ENCODE measurements at regions not wholly inside any gene's neighbourhood (a gene's known extent, or its start where the extent isn't known, plus 50 kb on each side); places are given as distances from the start of the nearest gene placed in this dataset.

GRCh38 chr4:7141151-7141834 is 51.0 kb upstream of the SORCS2 start:
- intact Hi-C loops (cut with DNase I): no loop called here
- no peaks in the 10 kb centered on the region for H3K27me3 ChIP-seq
- H3K36me3 ChIP-seq: no peaks in the 10 kb centered on the region
- no peak overlapping the region for H3K4me3 ChIP-seq
- ATAC-seq (no peak), DNase-seq (no peak)
- H3K4me1 ChIP-seq: no peaks in the 10 kb centered on the region
- TF ChIP-seq CTCF (IDR thresholded peaks at IDR 0.05): no peak
- no peaks in the 10 kb centered on the region for H3K9me3 ChIP-seq
- no peak overlapping the region for H3K27ac ChIP-seq

GRCh38 chr4:7140692-7141069 is 51.7 kb upstream of the SORCS2 start:
- no peaks in the 10 kb centered on the region for H3K4me1 ChIP-seq

GRCh38 chr4:7140062-7140691 is 52.2 kb upstream of the SORCS2 start:
- no peak overlapping the region for H3K27ac ChIP-seq
- no peak for TF ChIP-seq CTCF (IDR thresholded peaks at IDR 0.05)
- peaks cover 3% of the 10 kb centered on the region for H3K4me1 ChIP-seq
- ATAC-seq (no peak), DNase-seq (no peak)
- no peaks in the 10 kb centered on the region for H3K36me3 ChIP-seq
- H3K27me3 ChIP-seq: no peaks in the 10 kb centered on the region
- intact Hi-C loops (cut with DNase I): no loop called here
- no peaks in the 10 kb centered on the region for H3K9me3 ChIP-seq
- H3K4me3 ChIP-seq: no peak overlapping the region

More at GRCh38 chr4:7140692-7141069, 51.7 kb upstream of the SORCS2 start:
- Histone ChIP-seq H3K27me3 (no peaks in the 10 kb centered on the region), H3K36me3 (no peaks in the 10 kb centered on the region), H3K27ac (no peak overlapping the region), H3K9me3 (no peaks in the 10 kb centered on the region), H3K4me3 (no peak overlapping the region)
- DNase-seq: no peak
- intact Hi-C loops (cut with DNase I): no loop called here
- TF ChIP-seq CTCF (IDR thresholded peaks at IDR 0.05): no peak
- no peak for ATAC-seq

GRCh38 chr4:7139167-7139982 is 53.0 kb upstream of the SORCS2 start:
- no peak overlapping the region for H3K27ac ChIP-seq
- H3K4me3 ChIP-seq: no peak overlapping the region
- DNase-seq: no peak
- peaks cover 8% of the 10 kb centered on the region for H3K4me1 ChIP-seq
- H3K27me3 ChIP-seq: no peaks in the 10 kb centered on the region
- intact Hi-C loops (cut with DNase I): no loop called here
- no peak for TF ChIP-seq CTCF (IDR thresholded peaks at IDR 0.05)
- no peaks in the 10 kb centered on the region for H3K36me3 ChIP-seq
- no peaks in the 10 kb centered on the region for H3K9me3 ChIP-seq
- no peak for ATAC-seq

- no peak for TF ChIP-seq CTCF (IDR thresholded peaks at IDR 0.05)
- no peaks in the 10 kb centered on the region for H3K27me3 ChIP-seq
- intact Hi-C loops (cut with DNase I): no loop called here
- no peak overlapping the region for H3K4me3 ChIP-seq
- H3K4me1 ChIP-seq: peaks cover 8% of the 10 kb centered on the region
- no peak overlapping the region for H3K27ac ChIP-seq
- no peaks in the 10 kb centered on the region for H3K9me3 ChIP-seq
- no peaks in the 10 kb centered on the region for H3K36me3 ChIP-seq
- DNase-seq: no peak
- no peak for ATAC-seq
Observed at GRCh38 chr4:7138223-7139166, 53.8 kb upstream of the SORCS2 start.

Data from upper lobe of right lung (tissue), 1 donor.